ENCODE measurements at regions not wholly inside any gene's neighbourhood (a gene's known extent, or its start where the extent isn't known, plus 50 kb on each side); places are given as distances from the start of the nearest gene placed in this dataset.
"Not testable (repeated sequence)": the region's sequence is repeated elsewhere in the genome, so short reads cannot be mapped to it uniquely, and the experiment has no call there.

DNA sequence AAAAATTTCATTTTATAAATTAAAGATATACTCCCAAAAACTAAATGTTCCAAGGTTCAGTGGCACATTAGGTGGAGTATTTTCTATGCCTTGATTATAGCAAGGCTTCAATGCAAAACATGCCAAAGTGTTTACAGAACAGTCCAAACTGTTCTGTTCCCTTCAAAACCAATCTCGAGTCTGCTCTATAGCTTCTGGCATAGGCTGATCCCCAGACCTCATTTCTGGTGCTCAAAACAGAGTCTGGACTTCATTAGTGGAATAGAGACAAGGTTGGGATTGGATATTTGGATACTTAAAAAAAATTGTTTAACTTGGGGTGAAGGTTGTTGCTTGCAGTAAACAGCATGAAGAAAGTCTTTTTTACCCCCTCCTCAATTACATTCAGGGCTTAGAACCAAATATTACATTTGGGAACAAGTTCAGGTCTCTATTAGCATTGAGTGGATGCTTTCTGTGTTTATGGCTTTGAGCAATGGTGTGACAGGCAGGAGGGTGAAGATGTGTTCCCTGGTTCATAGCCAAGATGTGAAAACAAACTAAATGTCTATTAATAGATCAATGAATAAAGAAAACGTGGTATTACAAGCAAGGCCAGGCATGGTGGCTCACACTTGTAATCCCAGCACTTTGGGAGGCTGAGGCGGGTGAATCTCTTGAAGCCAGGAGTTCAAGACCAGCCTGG is 208.1 kb upstream of the RND3 start:
- no peak for DNase-seq

DNA sequence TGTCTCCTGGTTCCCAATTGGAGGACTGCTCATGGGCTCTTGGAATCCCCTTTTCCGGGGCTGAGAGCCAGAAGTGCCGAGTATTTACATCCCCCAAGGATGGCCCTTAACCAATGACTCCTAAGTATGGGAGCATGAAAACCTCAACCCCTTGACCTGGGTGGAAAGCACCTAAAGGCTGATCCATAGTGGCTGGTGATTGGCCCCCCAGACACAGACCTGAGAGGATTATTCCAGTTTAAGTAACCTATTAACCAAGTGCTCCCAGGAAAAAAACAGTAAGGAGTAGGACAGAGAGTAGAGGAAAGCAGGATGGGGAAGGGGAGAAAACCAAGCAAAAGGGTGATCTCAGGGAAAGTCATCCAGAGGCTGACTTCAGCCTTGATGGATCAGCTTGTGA is 206.1 kb upstream of the RND3 start:
- DNase-seq = no peak

DNA sequence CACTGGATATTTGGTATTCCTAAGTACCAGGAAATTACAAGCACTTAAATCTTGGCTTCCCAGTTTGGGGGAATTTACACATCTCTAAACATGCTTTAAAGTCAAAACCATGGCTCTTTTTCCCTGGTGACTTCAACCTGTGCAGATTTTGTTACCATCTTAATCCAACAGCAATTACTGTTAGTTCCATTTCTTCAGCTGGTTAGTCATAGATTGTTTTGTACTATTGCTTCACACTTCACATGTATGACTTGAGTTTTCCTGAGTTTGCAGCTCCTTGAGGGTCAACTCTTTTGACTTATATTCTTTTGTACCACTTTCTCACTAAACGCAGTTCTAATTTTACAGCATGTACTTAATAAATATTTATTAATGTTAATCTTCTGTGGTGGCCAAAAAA is 203.4 kb upstream of the RND3 start:
- no peak for DNase-seq

DNA sequence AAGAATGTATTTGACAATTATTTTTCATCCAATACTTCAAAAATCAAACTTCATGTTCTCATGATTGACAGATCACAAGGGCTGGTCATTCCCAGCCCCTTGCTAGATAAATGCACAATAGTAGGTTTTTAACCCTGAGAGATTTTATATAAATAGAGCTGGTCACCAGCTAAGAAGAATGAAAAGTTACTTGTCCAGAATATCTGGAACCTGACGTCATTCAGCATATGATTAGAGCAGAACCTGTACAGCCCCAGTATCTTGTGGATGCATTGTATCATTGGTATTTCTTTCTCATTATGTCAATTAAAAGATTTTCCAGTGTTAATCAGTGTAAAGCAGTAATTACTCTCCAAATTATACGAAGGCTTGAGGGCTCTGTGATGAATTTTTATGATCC is 202.8 kb upstream of the RND3 start:
- DNase-seq = no peak

DNA sequence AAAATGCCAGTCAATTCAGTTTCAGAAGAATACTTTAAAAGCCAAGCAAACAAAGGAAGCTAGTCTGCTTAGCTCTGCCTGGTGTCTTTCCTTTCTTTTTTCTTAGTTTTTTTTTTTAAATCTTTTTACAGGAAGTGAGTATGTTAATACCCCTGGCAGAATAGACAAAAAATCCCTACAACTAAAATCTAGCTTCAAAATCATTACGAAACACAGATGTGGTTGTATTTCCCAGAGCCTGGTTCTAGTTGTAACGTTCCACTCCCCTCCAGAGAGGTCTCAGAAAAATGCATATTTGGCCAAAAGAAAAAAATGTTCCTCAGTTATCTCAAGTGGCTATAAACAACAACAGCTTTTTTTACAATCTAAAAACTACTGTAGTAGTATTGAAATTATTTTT is 202.1 kb upstream of the RND3 start:
- no peak for DNase-seq

DNA sequence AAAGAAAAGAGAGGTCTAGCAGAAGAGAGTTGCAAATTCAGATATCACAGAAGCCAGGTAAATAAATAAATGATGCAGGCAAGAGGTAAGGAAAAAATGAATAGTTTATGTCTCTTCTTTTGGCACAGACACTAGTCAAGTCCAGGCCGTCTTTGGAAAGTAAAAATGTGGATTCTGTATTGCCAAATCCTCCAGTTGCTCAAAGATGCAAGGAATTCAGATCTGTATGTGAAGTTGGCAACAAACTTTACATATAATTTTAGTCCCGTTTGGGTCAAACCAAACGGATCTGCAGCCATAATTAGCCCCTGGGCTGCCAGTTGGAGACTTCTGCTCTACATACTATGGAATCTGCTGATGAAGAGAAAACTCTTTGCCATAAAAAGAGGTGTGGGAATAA is 200.5 kb upstream of the RND3 start:
- no peak for DNase-seq

DNA sequence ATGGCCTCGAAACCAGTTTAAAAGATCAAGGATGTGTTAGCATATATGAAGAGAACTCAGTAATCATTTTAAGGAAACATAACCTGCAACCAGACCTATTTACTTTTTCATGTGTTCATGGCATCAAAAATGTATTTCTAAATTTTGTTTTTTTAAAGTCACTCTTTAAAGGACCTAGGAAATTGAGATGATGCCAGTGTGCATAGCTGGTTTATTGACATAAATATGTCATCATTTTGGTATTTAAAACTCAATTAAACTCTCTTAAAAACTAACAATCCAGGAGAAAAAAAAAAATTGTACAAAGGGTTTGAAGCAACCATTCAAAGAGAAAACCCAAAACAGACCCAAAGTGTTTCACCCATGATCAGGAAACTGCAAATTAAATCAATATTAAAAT is 198.9 kb upstream of the RND3 start:
- no peak for DNase-seq

DNA sequence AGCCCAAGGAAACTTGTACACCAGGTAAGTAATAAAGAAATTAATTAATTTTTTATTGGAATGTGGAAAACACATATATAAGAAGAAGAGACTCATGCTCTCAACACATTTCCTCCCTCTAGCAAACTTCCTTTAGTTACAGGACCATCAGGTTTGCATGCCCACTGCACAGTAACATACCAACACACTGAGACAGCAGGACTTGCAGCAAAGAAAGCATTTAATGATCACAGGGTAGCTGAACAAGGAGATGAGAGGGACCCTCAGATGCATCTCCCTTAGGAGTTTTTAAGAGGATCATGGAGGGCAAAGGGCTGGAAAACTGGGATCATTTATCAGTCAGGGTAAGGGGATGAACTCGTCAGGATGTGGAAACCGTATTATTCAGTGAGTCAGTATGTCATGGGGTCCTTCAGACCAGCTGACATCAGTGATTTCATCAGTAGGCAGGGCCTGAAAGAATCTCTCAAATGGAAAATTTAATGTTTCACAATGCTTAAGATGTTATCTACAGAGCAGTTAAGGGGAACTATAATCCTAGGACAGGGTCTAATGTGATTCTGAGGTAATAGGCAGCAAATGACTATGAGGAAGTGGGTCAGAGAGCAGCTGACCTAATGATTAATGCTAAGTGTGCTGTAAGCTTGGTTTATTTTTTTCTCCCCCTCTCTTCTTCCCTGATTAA is 193.8 kb upstream of the RND3 start:
- no peak for DNase-seq

DNA sequence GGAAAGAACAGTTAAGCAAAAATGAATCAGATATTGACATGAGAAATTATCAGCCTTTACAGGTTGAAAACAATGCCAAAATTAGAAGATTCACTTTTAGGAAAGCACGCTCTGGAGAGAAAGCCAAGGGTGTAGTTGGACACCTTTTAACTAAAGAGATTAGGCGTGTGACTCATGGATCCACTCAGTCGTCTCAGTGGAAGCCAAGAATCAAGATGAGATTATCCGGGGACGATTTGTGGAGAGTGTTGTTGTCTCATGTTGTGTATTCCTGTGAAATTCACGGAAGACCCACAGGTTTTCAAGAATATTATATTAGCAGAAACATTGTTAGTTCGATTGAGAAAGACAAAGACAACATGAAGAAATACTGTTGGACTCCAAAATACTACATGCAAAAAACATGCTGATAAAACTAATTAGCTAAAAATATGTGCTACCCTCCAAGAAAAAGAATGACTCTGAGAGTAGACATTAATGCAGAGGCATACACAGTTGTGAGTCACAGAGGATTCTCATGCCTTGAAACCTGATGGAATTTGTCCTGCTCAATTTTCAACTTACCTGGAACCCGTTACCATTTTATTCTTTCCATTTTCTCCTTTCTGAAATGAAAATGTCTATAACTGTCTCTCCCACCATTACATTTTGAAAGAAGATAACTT is 192.1 kb upstream of the RND3 start:
- DNase-seq = no peak

DNA sequence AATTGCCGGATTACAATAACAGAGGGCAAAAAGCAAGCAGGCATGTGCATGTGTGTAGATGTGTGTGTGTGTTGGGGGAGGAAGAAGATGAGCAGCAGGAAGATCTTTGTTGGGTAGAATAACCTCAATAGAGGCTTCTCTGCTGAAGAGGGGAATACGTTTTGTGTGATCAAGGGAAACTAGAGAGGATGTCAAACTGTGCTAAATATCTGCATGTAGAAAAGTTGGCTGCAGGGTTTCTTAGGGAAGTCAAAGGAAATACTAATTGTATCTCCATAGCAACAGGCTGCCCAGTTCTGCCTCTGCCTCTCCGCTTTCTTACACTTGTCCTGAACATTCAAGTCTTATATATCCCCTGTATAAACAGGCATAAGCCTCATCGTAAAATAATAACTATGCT is 190.1 kb upstream of the RND3 start:
- DNase-seq = no peak

DNA sequence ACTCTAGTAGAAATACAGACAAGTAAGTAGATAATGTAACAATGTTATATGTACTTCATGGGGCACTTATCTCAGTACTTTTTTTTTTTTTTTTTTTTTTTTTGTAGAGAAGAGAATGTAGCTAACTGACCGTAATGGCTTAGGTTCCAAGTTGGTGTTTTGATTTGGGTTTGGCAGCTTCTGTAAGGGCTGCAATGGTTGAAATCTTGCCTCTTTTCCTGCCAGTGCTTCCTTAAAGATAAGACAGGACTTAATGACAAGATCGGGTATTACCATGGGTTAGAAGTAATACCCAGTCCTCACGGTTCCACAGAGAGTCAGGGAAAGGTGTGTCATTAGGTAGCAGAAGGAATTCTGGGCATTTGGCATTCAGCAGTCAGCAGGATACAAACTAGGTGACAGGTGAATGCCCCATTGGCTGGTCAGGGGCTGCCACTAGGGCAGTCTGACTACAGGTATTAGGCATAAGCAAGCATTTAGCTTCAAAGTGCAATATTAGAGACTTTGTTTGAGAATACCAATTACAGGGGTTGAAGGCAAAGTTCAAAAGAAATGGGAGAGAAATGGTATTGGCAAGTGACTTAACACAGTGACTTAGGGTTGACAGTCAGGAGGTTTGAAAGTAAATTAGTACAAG is 189.4 kb upstream of the RND3 start:
- no peak for DNase-seq

DNA sequence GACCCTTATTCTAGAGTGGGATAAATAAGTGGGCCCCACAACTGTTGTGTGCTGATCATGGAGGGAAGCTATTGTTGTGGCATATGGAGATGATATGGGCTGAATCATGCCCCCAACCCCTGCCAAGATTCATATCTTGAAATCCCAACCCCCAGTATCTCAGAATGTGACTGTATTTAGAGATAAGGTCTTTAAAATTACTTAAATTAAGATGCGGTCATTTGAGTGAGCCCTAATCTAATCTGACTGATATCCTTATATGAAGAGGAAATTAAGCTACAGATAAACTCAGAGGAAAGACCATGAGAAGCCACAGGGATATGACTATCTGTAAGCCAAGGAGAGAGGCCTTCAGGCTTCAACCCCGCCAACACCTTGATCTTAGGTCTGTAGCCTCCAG is 188.3 kb upstream of the RND3 start:
- DNase-seq = no peak

DNA sequence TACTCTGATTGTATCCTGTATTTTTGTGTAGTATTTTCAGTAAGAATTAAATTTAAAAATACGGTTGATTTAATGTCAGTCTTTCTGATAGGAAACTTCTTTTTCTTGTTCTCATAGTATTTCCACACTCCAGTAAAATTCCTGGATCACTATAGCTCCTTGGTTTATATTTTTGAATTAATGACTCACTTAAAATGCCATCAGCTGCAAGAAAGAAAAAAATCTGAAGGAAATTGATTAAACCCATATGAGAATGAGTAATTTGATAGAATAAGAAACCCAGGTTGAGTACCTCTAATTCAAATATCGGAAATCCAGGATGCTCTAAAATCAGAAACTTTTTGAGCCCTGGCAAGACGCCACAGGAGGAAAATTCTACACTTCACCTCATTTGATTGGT is 186.8 kb upstream of the RND3 start:
- DNase-seq = no peak

DNA sequence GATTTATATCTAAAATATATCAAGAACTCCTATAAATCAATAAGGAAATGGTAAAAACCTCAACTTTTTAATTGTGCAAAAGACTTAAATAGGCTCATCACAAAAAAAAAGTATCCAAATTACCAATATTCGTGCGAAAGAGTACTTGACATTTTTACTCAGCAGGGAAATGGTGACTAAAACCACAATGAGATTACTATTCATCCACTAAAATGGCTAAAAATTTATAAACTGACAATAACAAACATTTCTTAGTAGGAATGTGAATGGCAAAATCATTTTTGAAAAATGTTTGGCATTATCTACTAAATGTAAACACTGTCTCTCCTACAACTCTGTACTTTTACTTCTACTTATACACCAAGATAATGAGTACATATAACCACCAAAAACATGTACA is 184.8 kb upstream of the RND3 start:
- no peak for DNase-seq

DNA sequence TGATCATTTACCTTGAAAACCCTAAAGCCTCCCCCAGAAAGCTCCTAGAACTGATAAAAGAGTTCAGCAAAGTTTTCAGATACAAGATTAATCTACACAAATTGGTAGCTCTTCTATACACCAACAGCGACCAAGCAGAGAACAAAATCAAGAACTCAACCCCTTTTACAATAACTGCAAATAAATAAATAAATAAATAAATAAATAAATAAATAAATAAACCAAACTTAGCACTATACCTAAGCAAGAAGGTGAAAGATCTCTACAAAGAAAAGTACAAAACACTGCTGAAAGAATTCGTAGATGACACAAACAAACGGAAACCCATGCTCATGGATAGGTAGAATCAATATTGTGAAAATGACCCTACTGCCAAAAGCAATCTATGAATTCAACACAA is 182.0 kb upstream of the RND3 start:
- DNase-seq = no peak

DNA sequence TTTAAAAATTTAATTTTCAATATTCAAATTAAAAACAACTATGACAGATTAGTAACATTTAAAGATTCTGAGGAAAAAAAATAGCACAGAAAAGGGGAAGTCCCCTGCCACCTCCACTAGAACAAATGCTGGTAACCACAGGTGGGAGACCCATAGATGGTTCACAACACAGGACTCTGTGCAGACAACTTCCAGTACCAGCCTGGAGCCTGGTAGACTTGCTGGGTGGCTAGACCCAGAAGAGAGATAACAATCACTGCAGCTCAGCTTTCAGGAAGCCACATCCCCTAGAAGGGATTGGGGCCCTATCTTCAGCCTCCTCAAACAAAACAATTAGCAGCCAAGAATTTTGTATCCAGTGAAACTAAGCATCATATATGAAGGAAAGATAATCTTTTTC is 179.6 kb upstream of the RND3 start:
- DNase-seq = not testable (repeated sequence)

DNA sequence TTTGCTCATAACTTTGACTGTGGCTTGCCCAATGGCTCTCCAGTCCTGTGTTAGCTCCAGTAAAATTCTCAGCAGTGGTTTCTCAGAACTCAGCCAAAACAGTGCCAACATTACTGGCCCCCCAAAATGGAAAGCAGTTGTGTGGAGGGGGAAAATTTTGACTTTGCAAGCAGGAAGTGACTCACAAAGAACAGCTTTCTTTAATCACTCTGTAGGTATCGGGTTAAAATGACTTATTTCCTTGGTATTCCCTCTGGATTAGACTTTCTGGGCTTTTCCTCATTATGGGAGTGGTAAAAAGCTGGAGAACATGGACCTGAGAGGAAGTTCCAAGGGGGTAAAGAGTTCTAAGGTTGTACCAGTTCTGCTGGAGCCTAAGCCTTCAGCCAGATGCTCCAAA is 175.7 kb upstream of the RND3 start:
- no peak for DNase-seq

DNA sequence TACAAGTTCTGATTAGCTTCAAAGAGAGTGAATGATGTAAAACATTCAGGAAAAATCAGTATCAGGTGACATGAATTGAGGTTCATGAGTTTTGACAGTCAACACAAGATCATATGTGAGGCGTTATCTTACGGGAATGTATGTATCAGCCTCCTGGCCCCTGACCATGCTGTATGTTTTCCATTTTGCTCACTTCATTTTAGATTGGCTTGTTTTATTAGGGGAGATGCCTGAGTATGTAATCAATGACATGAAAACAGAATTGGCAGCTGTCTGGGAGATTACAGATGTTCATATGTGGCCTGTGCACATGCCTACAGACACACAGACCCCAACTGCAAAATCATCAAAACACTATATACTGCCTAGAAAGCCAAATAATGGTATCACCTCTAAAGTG is 168.5 kb upstream of the RND3 start:
- no peak for DNase-seq

DNA sequence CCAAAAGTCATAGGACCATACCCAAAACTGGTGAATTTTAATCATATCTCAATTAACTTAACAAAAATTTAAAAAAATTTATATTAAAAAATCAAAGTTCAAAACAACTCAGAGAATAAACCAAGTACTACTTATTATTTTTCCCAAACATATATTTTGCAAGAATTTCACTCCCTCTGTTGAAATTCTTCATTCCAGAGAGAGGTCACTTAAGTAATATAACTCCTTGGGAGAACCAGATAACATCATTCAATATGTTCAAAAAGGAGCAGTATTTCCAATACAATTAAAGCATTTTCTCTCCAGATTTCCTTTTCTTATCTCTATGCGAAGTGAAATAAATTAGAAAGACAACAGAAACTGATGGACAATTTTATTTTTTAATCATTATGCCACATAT is 165.9 kb upstream of the RND3 start:
- no peak for DNase-seq

DNA sequence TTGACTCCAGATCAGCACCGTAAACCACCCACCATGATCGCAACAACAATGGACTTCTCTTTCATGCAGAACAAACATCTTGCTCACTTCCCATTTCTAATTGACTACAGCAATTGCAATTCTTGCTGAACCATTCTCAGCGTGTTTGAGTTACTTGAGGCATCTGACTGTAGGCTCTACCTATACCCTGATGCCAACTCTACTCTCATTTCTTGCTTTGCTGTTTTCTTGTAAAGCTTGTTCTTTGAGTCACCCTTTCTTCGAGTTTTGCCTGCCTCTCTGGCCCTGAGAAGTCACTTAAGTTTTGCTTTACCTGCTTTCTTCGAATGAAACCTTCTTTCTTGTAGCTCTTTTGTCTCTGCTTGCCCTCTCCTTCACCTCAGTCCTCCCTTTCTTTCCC is 160.5 kb upstream of the RND3 start:
- no peak for DNase-seq

DNA sequence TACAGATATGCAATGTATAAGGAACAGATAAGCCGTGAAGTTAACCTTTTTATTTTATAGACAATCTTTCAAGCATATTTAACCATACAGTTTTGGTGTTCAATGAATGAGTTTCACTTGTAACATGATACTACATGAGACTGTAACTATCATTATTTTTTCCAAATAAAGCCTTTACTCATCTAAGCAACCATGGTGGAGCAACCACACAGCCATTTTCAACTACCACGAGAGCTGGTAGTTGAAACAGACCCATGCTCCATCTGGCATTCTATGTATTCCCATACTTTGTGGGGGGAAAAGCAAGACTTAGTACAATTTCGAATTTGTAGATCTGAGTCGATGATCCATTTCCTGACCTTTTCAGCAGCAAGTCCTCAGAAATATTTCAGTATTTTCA is 159.3 kb upstream of the RND3 start:
- DNase-seq = no peak

DNA sequence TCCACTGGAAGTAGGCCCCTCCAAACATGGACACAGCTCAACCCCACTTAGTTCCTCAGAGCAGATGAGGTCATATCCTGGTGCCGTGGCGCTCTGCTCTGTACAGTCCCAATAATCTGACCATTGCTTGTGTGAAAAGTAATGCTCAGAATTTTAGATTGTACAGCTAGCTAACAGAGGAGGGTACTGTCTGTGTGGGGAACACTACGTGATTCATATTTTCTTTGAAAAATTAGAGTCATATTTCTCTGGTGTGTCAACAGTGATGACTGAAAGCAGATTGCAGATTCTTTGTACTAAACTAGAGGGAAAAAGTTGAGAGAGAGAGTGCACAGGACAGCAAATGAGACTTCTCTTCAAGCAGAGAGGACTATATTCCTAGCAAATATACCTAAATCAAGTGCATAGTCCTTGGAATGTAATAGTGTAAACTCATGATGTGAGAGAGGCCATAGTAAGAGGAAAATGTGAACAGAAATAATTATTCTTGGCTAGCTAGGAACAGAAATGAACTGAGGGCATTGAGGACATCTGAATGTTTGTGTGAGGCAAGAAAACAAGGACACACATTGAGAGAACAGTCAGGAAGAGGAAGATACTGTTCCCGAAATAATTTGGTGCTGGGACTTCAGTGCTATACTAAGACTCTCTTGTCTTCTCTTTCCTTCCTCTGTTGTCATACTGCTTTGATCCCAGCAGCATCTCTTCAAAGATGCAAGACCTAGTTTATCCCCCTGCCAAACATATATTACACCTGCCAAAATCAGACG is 157.0 kb upstream of the RND3 start:
- DNase-seq = no peak

DNA sequence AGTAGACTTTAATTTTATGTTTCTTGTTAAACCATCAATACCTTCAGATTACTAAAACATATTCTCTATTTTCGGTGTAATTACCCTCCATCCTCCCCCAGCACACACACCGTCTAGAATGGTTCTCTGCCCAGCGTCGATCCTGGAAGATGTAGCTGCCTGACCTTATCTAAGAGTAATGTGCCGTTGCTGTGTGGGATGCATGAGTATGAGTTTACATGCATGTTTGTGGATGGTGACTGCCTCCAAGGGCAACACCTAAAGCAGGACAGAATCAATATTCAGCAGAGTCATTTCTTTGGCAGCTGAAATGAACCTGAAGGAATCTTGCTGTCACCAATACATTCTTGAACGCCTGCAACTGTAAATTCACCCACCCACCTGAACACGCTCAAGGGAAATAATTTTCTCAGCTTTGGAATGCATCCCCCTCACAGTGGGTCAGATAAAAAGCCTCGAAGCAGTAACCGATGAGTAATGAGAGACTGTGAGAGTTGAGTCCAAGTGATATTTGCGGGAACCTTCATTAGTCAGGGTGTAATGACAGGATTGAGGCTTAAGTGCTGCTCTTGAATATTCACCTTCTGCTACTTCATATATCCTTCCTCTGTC is 155.8 kb upstream of the RND3 start:
- DNase-seq = no peak
